HL-60 (cell line): ENCODE measurements at regions not wholly inside any gene's neighbourhood (a gene's known extent, or its start where the extent isn't known, plus 50 kb on each side); places are given as distances from the start of the nearest gene placed in this dataset.

Experiments used
- POLR2AphosphoS5 ChIP-seq: IDR thresholded peaks from 2 replicates; pipeline ENCODE4 v1.6.1; 2012; ENCODE audit warnings: low read depth
- TF ChIP-seq, protein P1 (sequence below): IDR thresholded peaks from one replicate; pipeline ENCODE4 v1.5.1; 2011; ENCODE audit warnings: low read length, control low read depth, inconsistent platforms; ENCODE audit not compliant: insufficient read depth

GRCh38 chr3:99186016-99186415 is 284.5 kb upstream of the DCBLD2 start:
- TF ChIP-seq, protein P1, sequence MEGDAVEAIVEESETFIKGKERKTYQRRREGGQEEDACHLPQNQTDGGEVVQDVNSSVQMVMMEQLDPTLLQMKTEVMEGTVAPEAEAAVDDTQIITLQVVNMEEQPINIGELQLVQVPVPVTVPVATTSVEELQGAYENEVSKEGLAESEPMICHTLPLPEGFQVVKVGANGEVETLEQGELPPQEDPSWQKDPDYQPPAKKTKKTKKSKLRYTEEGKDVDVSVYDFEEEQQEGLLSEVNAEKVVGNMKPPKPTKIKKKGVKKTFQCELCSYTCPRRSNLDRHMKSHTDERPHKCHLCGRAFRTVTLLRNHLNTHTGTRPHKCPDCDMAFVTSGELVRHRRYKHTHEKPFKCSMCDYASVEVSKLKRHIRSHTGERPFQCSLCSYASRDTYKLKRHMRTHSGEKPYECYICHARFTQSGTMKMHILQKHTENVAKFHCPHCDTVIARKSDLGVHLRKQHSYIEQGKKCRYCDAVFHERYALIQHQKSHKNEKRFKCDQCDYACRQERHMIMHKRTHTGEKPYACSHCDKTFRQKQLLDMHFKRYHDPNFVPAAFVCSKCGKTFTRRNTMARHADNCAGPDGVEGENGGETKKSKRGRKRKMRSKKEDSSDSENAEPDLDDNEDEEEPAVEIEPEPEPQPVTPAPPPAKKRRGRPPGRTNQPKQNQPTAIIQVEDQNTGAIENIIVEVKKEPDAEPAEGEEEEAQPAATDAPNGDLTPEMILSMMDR: no peak
- TF ChIP-seq POLR2AphosphoS5: no peak
